ENCODE measurements at regions not wholly inside any gene's neighbourhood (a gene's known extent, or its start where the extent isn't known, plus 50 kb on each side); places are given as distances from the start of the nearest gene placed in this dataset.

GRCh38 chr18:76281565-76281964 is 213.5 kb downstream of the ZNF516 start:
- H4K20me1 ChIP-seq (ENCODE audit: insufficient read depth) = no peaks in the 10 kb centered on the region
- H2AFZ ChIP-seq = no peak overlapping the region
- no peaks in the 10 kb centered on the region for H3F3A ChIP-seq (ENCODE audit: insufficient read depth, low read depth)
- TF ChIP-seq CTCF (conservative IDR thresholded peaks at IDR 0.05) (no peak), EZH2 (IDR thresholded peaks at IDR 0.05; ENCODE audit: low read depth) (no peak)
- no peaks in the 10 kb centered on the region for H3K79me2 ChIP-seq (ENCODE audit: low read depth)
- intact Hi-C loops (cut with micrococcal nuclease; ENCODE audit: unreplicated experiment) = no loop called here
- H3K27ac ChIP-seq = no peak overlapping the region
- no peaks in the 10 kb centered on the region for H3K4me1 ChIP-seq (replicated peaks; ENCODE audit: insufficient read depth)
- ChIA-PET CTCF (no interaction called here), POLR2A (ENCODE audit: unreplicated experiment) (no interaction called here)
- H3K27me3 ChIP-seq (ENCODE audit: insufficient read depth, low read depth) = peaks cover 81% of the 10 kb centered on the region
- peaks cover 3% of the 10 kb centered on the region; the same call in 1 of the 2 replicates for H3K9me3 ChIP-seq (ENCODE audit: insufficient read depth, low read depth)
- H3K4me2 ChIP-seq = no peak overlapping the region
- H3K9me2 ChIP-seq (ENCODE audit: insufficient read depth) = no peaks in the 10 kb centered on the region
- no peaks in the 10 kb centered on the region for H3K36me3 ChIP-seq (ENCODE audit: low read depth)
- no peak overlapping the region for H3K4me3 ChIP-seq
- DNase-seq = no peak
- no TSS peak for BruUV-seq (replicated peaks)

GRCh38 chr18:76277801-76278200 is 217.2 kb downstream of the ZNF516 start:
- Histone ChIP-seq H3K4me1 (replicated peaks; ENCODE audit: insufficient read depth) (no peaks in the 10 kb centered on the region), H3K79me2 (ENCODE audit: low read depth) (no peaks in the 10 kb centered on the region), H3K4me2 (no peak overlapping the region), H3K9me2 (ENCODE audit: insufficient read depth) (no peaks in the 10 kb centered on the region), H3F3A (ENCODE audit: insufficient read depth, low read depth) (no peaks in the 10 kb centered on the region), H3K4me3 (no peak overlapping the region), H2AFZ (no peak overlapping the region), H3K27me3 (ENCODE audit: insufficient read depth, low read depth) (peaks cover 82% of the 10 kb centered on the region), H3K36me3 (ENCODE audit: low read depth) (no peaks in the 10 kb centered on the region), H3K9me3 (ENCODE audit: insufficient read depth, low read depth) (peaks cover 3% of the 10 kb centered on the region; the same call in 1 of the 2 replicates), H3K27ac (no peak overlapping the region), H4K20me1 (ENCODE audit: insufficient read depth) (no peaks in the 10 kb centered on the region)
- ChIA-PET POLR2A (ENCODE audit: unreplicated experiment) (no interaction called here), CTCF (no interaction called here)
- no peak for TF ChIP-seq CTCF (conservative IDR thresholded peaks at IDR 0.05)
- no peak for TF ChIP-seq EZH2 (IDR thresholded peaks at IDR 0.05; ENCODE audit: low read depth)
- BruUV-seq (replicated peaks) = no TSS peak
- intact Hi-C loops (cut with micrococcal nuclease; ENCODE audit: unreplicated experiment) = no loop called here
- no peak for DNase-seq

- ChIA-PET POLR2A (ENCODE audit: unreplicated experiment) (no interaction called here), CTCF (no interaction called here)
- Histone ChIP-seq H3K79me2 (ENCODE audit: low read depth) (no peaks in the 10 kb centered on the region), H3K4me3 (no peak overlapping the region), H3K27ac (no peak overlapping the region), H3K4me2 (no peak overlapping the region), H3F3A (ENCODE audit: insufficient read depth, low read depth) (no peaks in the 10 kb centered on the region), H2AFZ (no peak overlapping the region), H3K9me3 (ENCODE audit: insufficient read depth, low read depth) (no peaks in the 10 kb centered on the region), H3K4me1 (replicated peaks; ENCODE audit: insufficient read depth) (no peaks in the 10 kb centered on the region), H3K27me3 (ENCODE audit: insufficient read depth, low read depth) (peaks cover 69% of the 10 kb centered on the region), H3K9me2 (ENCODE audit: insufficient read depth) (no peaks in the 10 kb centered on the region), H4K20me1 (ENCODE audit: insufficient read depth) (no peaks in the 10 kb centered on the region), H3K36me3 (ENCODE audit: low read depth) (no peaks in the 10 kb centered on the region)
- intact Hi-C loops (cut with micrococcal nuclease; ENCODE audit: unreplicated experiment) = no loop called here
- no peak for DNase-seq
- BruUV-seq (replicated peaks) = no TSS peak
- no peak for TF ChIP-seq EZH2 (IDR thresholded peaks at IDR 0.05; ENCODE audit: low read depth)
- no peak for TF ChIP-seq CTCF (conservative IDR thresholded peaks at IDR 0.05)
These were observed 219.2 kb downstream of the ZNF516 start for GRCh38 chr18:76275727-76276313.
